HUES64 (cell line): ENCODE measurements at regions not wholly inside any gene's neighbourhood (a gene's known extent, or its start where the extent isn't known, plus 50 kb on each side); places are given as distances from the start of the nearest gene placed in this dataset.

Experiments used
- H3K27ac ChIP-seq: 2 replicates; pipeline ENCODE4 v1.7.0; 2013; ENCODE audit warnings: low read depth, low read length, inconsistent platforms
- H3K27me3 ChIP-seq: 2 replicates; pipeline ENCODE4 v1.6.1; 2013; ENCODE audit warnings: mild to moderate bottlenecking, low read length; ENCODE audit not compliant: insufficient read depth
- H3K36me3 ChIP-seq: 2 replicates; pipeline ENCODE4 v1.6.1; 2013; ENCODE audit warnings: mild to moderate bottlenecking, low read length; ENCODE audit not compliant: insufficient read depth
- H3K4me1 ChIP-seq: 2 replicates; pipeline ENCODE4 v1.6.1; 2013; ENCODE audit warnings: mild to moderate bottlenecking, low read length, moderate library complexity; ENCODE audit not compliant: insufficient read depth
- H3K4me3 ChIP-seq: 2 replicates; pipeline ENCODE4 v1.5.1; 2013; ENCODE audit warnings: mild to moderate bottlenecking, low read length, moderate library complexity
- H3K9ac ChIP-seq: 2 replicates; pipeline ENCODE4 v1.6.1; 2013; ENCODE audit warnings: mild to moderate bottlenecking, low read depth, low read length
- H3K9me3 ChIP-seq: 2 replicates; pipeline ENCODE4 v1.6.1; 2013; ENCODE audit warnings: low read depth, low read length; ENCODE audit not compliant: insufficient read depth
- WGBS: fragments of 150-250, 120-280 bp; methylation state at CpG from one replicate; pipeline ENCODE4 v1.1.7; 2013; ENCODE audit warnings: missing lambda C conversion rate; 5-methylcytosine and 5-hydroxymethylcytosine counted together

- no peak overlapping the region for H3K9ac ChIP-seq
- 0 out of 2 replicates have a peak, but pooled peaks cover 12% of the 10 kb centered on the region for H3K4me1 ChIP-seq
- whole genome bisulfite sequencing = 95% methylated on average over 3 of the region's 4 CpGs
- no peaks in the 10 kb centered on the region for H3K27me3 ChIP-seq
- H3K9me3 ChIP-seq = no peaks in the 10 kb centered on the region
- H3K27ac ChIP-seq = no peak overlapping the region
- no peaks in the 10 kb centered on the region for H3K36me3 ChIP-seq
- H3K4me3 ChIP-seq = no peak overlapping the region
Measured at GRCh38 chr14:51478175-51478621, 173.5 kb upstream of the FRMD6 start.

- Histone ChIP-seq H3K4me3 (no peak overlapping the region), H3K9me3 (no peaks in the 10 kb centered on the region), H3K36me3 (no peaks in the 10 kb centered on the region), H3K9ac (no peak overlapping the region), H3K27me3 (no peaks in the 10 kb centered on the region), H3K27ac (no peak overlapping the region), H3K4me1 (0 out of 2 replicates have a peak, but pooled peaks cover 3% of the 10 kb centered on the region)
- WGBS = 86% methylated on average over 2 of the region's 2 CpGs
Measured at GRCh38 chr14:51479584-51480325, 172.0 kb upstream of the FRMD6 start.

DNA sequence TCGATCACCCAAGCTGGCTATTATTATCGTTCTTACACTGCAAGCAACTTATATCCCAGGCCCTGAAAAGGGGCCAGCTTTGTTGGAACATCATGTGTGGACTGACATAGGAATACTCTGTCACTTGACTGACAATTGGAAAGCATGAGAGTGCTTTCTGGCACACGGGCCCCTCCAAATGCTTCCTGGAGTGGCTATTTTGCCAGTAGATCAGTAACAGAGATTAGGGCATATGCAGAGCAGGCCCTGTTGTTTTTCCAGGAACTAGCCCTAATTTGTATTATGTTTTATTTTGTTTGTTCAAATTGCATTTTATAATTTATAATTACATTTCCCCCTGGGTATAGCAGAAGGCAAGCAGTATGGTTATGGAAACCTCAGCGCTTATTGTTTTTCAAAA is 170.1 kb upstream of the FRMD6 start:
- Histone ChIP-seq H3K9ac (no peak overlapping the region), H3K4me1 (no peaks in the 10 kb centered on the region; the same call in 1 of the 2 replicates), H3K4me3 (no peak overlapping the region), H3K27ac (no peak overlapping the region), H3K27me3 (no peaks in the 10 kb centered on the region), H3K36me3 (no peaks in the 10 kb centered on the region), H3K9me3 (no peaks in the 10 kb centered on the region)
- 94% methylated on average over 4 of the region's 4 CpGs for WGBS

DNA sequence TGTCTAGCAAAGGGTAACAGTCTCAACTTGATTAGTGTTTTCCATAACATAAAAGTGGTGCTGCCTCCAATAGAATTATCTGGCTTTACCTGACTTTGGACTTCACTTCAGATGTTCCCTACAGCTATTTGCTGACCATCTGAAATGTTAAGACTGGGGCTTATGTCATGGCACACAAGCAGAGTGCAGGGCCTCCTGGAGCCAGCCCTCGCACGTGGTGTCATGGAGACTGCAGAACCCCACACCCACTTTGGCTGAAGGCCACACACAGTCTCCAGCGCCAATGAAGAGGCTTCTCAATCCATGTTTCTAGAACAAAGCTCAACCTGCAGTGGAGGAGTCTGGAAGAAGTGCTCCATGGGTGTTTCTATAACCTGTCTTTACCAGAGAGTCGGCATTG is 169.6 kb upstream of the FRMD6 start:
- no peaks in the 10 kb centered on the region for H3K9me3 ChIP-seq
- no peaks in the 10 kb centered on the region for H3K27me3 ChIP-seq
- WGBS = 93% methylated on average over 4 of the region's 4 CpGs
- no peaks in the 10 kb centered on the region; the same call in 1 of the 2 replicates for H3K4me1 ChIP-seq
- no peak overlapping the region for H3K27ac ChIP-seq
- H3K36me3 ChIP-seq = no peaks in the 10 kb centered on the region
- no peak overlapping the region for H3K4me3 ChIP-seq
- H3K9ac ChIP-seq = no peak overlapping the region

DNA sequence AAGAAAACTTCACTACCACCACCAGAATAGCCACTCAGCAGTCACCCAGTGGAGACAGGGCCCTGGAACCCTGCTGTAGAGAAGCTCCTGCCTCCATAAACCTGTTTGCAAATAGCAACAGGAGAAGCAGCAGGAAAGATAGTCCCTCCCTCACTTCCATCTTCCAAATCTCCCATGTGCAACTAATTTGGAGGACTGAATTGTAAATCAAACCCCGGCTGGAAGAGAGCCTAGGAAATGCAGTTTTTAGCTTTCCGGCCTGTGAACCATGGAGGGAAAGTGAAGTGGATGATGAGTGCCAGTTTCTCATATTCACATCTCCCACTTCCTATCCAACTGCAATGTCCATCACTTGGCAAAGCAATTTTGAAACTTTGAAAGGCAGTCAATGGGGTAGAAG is 167.2 kb upstream of the FRMD6 start:
- H3K4me3 ChIP-seq = no peak overlapping the region
- H3K27ac ChIP-seq = no peak overlapping the region
- H3K9me3 ChIP-seq = no peaks in the 10 kb centered on the region
- H3K27me3 ChIP-seq = no peaks in the 10 kb centered on the region
- H3K36me3 ChIP-seq = no peaks in the 10 kb centered on the region
- no peak overlapping the region for H3K9ac ChIP-seq
- H3K4me1 ChIP-seq = no peaks in the 10 kb centered on the region; the same call in 1 of the 2 replicates
- 100% methylated on average over 1 of the region's 2 CpGs for WGBS

- H3K36me3 ChIP-seq = no peaks in the 10 kb centered on the region
- H3K27me3 ChIP-seq = no peaks in the 10 kb centered on the region
- H3K27ac ChIP-seq = no peak overlapping the region
- no peaks in the 10 kb centered on the region; the same call in 1 of the 2 replicates for H3K4me1 ChIP-seq
- H3K4me3 ChIP-seq = no peak overlapping the region
- H3K9me3 ChIP-seq = no peaks in the 10 kb centered on the region
- no peak overlapping the region for H3K9ac ChIP-seq
- 93% methylated on average over 9 of the region's 9 CpGs for WGBS
Measured at GRCh38 chr14:51485733-51486132, 166.0 kb upstream of the FRMD6 start.

- no peaks in the 10 kb centered on the region for H3K9me3 ChIP-seq
- no peak overlapping the region for H3K4me3 ChIP-seq
- H3K36me3 ChIP-seq = no peaks in the 10 kb centered on the region
- H3K4me1 ChIP-seq = no peaks in the 10 kb centered on the region; the same call in 1 of the 2 replicates
- 93% methylated on average over 6 of the region's 6 CpGs for WGBS
- H3K27me3 ChIP-seq = no peaks in the 10 kb centered on the region
- H3K9ac ChIP-seq = no peak overlapping the region
- no peak overlapping the region for H3K27ac ChIP-seq
Measured at GRCh38 chr14:51487848-51488247, 163.9 kb upstream of the FRMD6 start.

- Histone ChIP-seq H3K4me1 (no peaks in the 10 kb centered on the region; the same call in 1 of the 2 replicates), H3K9me3 (no peaks in the 10 kb centered on the region), H3K36me3 (no peaks in the 10 kb centered on the region), H3K4me3 (no peak overlapping the region), H3K27ac (no peak overlapping the region), H3K27me3 (no peaks in the 10 kb centered on the region), H3K9ac (no peak overlapping the region)
- whole genome bisulfite sequencing = 91% methylated on average over 6 of the region's 6 CpGs
Measured at GRCh38 chr14:51488569-51489220, 163.0 kb upstream of the FRMD6 start.

DNA sequence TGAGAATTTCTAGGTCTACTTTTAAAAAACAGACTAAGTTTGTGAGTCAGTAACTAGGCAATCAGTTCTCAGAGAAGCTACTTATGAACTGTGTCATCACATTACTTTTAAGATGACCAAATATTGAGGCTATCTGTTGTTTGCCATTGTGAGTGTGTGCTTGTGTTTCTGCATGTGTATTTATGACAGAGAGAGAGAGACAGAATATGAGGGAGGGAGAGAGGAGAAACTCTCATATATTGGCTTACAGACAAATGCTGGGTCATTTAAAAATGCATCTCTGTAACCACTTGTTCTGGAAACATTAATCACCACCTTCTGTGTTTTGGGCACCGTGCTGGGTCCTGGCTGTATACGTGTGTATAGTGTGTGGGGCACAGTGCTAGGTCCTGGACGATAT is 161.5 kb upstream of the FRMD6 start:
- H3K9me3 ChIP-seq = no peaks in the 10 kb centered on the region
- no peak overlapping the region for H3K9ac ChIP-seq
- H3K4me1 ChIP-seq = no peaks in the 10 kb centered on the region; the same call in 1 of the 2 replicates
- H3K4me3 ChIP-seq = no peak overlapping the region
- H3K27me3 ChIP-seq = no peaks in the 10 kb centered on the region
- H3K27ac ChIP-seq = no peak overlapping the region
- H3K36me3 ChIP-seq = no peaks in the 10 kb centered on the region
- 88% methylated on average over 3 of the region's 3 CpGs for WGBS

DNA sequence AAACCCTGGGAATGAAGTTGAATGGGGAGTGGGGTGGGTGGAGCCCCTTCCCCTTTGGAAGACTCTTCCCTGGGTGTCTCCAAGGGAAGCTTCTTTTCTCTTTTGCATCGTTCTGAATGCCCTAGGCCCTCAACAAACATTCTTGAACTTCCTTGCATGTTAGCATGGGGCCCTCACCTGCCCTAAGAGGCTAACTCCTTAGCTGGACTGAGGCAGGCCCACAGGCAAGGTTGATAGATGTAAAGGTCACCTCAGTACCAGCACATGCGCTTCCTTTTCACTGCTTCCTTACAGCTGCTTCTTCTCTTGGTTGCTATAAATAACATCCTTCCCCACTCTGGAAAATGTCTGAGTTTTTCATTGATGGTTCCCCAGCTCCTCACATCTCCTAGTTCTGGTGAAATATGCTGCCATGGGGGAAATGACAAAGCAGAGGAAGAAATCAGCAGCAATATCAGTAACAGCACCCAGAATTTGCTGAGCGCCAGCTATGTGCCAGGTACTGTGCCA is 160.6 kb upstream of the FRMD6 start:
- Histone ChIP-seq H3K4me3 (no peak overlapping the region), H3K27me3 (no peaks in the 10 kb centered on the region), H3K9me3 (no peaks in the 10 kb centered on the region; the same call in 1 of the 2 replicates), H3K9ac (no peak overlapping the region), H3K36me3 (no peaks in the 10 kb centered on the region), H3K27ac (no peak overlapping the region), H3K4me1 (no peaks in the 10 kb centered on the region; the same call in 1 of the 2 replicates)
- 84% methylated on average over 3 of the region's 3 CpGs for WGBS

GRCh38 chr14:51491776-51492175 is 159.9 kb upstream of the FRMD6 start:
- H3K27ac ChIP-seq = no peak overlapping the region
- H3K9me3 ChIP-seq = peaks cover 6% of the 10 kb centered on the region
- H3K36me3 ChIP-seq = no peaks in the 10 kb centered on the region
- no peaks in the 10 kb centered on the region for H3K27me3 ChIP-seq
- no peak overlapping the region for H3K9ac ChIP-seq
- 86% methylated on average over 3 of the region's 3 CpGs for WGBS
- no peaks in the 10 kb centered on the region; the same call in 1 of the 2 replicates for H3K4me1 ChIP-seq
- H3K4me3 ChIP-seq = no peak overlapping the region
